ENCODE measurements at regions not wholly inside any gene's neighbourhood (a gene's known extent, or its start where the extent isn't known, plus 50 kb on each side); places are given as distances from the start of the nearest gene placed in this dataset.

- no peak for TF ChIP-seq CTCF (IDR thresholded peaks at IDR 0.05 in 8 of 11, conservative IDR thresholded peaks at IDR 0.05 in 3 of 11)
- no peak for TF ChIP-seq POLR2A (IDR thresholded peaks at IDR 0.05)
- TF ChIP-seq POLR2AphosphoS5 (IDR thresholded peaks at IDR 0.05): no peak
Measured at GRCh38 chr3:152646004-152646403, 188.9 kb upstream of the P2RY1 start.
